ENCODE measurements at regions not wholly inside any gene's neighbourhood (a gene's known extent, or its start where the extent isn't known, plus 50 kb on each side); places are given as distances from the start of the nearest gene placed in this dataset.
"Not testable (repeated sequence)": the region's sequence is repeated elsewhere in the genome, so short reads cannot be mapped to it uniquely, and the experiment has no call there.

DNA sequence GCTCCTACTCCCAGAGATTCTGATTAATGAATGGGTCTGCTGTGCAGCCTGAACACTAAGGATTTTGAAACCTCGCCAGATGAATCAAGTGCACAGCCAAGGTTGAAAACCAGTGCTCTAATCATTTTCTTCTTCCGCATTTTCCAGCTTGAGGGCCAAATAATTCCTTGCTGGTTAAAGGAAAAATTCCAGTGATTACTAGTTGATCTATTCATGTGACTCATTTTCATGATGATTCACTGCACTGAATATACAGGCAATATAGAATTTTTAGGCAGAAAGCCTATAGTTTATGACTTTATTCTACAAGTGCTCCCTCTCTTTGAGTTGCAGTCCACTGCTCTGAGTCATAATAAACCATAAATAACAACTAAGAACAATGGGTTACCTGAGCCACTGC is 80.6 kb upstream of the PROKR2 start:
- no peaks in the 10 kb centered on the region for H3K4me1 Mint-ChIP-seq (ENCODE audit: low read depth)
- peaks cover 4% of the 10 kb centered on the region for H3K27me3 Mint-ChIP-seq (ENCODE audit: insufficient read depth)

DNA sequence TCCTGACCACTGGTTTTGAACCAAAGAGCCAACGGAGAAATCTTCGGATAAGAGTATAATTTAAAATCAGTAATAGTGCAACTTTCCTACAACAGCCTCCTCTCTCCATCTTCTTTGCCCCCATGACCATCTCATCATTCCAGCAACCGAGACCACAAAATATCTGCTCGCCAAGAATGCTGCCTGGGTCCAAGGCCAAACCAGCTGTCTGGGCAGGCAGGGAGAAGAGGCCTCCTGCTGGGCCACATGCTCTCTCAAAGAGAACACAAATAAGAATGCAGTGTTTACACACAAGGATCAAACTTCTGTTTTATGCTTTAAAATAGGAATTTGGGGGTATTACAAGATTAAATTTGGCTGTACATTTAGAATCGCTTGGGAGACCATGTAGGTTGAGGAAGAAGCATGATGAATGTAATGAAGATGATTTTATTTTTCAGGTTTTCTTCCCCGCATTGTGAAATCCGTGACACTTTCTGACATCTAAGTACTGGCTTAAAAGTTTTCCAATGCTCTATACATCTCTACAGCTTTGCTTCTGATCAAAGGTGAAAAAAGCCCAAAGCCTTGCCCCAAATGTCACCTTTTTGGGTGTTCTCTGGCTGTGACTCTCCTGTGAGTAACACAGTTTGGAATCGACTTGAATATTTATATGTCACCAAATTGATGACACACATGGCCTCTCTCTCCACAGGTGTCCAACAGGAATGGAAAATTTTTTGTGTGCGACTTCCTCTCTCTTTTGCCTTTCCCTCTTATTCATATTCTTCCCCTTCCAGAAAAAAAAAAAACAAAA is 79.4 kb upstream of the PROKR2 start:
- Mint-ChIP-seq H3K27me3 (ENCODE audit: insufficient read depth) (peaks cover 6% of the 10 kb centered on the region), H3K4me3 (no peak overlapping the region), H3K9me3 (no peaks in the 10 kb centered on the region), H3K36me3 (ENCODE audit: low read depth) (no peaks in the 10 kb centered on the region), H3K4me1 (ENCODE audit: low read depth) (no peaks in the 10 kb centered on the region), H3K27ac (no peak overlapping the region)
- TF ChIP-seq, protein P1, sequence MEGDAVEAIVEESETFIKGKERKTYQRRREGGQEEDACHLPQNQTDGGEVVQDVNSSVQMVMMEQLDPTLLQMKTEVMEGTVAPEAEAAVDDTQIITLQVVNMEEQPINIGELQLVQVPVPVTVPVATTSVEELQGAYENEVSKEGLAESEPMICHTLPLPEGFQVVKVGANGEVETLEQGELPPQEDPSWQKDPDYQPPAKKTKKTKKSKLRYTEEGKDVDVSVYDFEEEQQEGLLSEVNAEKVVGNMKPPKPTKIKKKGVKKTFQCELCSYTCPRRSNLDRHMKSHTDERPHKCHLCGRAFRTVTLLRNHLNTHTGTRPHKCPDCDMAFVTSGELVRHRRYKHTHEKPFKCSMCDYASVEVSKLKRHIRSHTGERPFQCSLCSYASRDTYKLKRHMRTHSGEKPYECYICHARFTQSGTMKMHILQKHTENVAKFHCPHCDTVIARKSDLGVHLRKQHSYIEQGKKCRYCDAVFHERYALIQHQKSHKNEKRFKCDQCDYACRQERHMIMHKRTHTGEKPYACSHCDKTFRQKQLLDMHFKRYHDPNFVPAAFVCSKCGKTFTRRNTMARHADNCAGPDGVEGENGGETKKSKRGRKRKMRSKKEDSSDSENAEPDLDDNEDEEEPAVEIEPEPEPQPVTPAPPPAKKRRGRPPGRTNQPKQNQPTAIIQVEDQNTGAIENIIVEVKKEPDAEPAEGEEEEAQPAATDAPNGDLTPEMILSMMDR (IDR thresholded peaks at IDR 0.05) = no peak
- no peak for DNase-seq

More for the DNA sequence above, 80.6 kb upstream of the PROKR2 start:
- no peak for DNase-seq
- H3K36me3 Mint-ChIP-seq (ENCODE audit: low read depth) = no peaks in the 10 kb centered on the region
- no peak overlapping the region for H3K27ac Mint-ChIP-seq
- no peaks in the 10 kb centered on the region for H3K9me3 Mint-ChIP-seq
- no peak overlapping the region for H3K4me3 Mint-ChIP-seq
- TF ChIP-seq, protein P1 (IDR thresholded peaks at IDR 0.05) = no peak

DNA sequence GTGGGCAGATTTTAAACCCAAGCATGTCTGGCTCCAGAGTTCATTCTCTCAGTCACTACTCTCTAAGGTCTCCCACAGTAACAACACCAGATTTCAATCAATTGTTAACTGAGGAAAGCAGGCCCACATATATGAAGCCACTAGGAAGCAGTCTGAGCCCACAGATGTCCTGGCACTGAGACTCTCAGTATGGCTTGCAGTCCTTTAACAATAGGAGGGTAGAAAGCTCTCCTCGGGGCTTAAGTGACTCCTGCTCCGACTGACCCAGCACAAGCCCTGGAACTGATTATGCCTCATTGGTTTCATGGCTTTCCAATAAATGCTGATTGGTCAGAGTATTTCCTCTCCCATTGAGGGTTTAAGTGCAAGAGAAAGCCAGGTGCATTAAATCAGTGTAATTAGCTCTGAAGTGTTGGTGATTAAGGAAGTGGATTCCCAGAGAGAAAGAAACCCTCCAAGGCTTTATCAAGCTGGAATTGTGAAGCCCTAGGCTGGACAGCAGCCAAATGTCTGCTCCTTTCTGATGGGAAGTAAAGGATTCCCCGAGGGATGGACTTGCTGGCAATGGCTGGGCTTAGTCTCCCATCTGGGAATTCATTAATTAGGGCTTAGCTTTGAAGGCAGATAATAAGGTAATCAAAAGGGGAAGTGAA is 76.6 kb upstream of the PROKR2 start:
- TF ChIP-seq, protein P1 (IDR thresholded peaks at IDR 0.05) = no peak
- H3K27ac Mint-ChIP-seq = no peak overlapping the region

DNA sequence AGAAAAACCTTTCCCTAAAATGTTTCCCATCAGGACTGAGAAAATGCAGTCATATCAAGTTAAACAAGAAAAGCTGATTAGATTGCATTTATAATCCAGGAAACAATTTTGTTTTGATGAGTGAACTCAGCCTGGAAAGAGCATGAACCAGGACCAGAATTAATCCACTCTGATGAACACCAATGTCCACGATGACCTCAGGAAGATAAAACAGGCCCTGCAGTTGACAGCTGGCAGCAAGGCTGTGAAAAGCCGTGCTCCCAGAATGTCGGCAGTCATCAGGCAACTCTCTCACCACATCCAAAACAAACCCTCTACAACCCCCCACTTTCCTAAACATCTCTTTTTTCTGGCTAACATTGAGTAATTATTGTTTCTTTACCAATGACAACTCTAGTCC is 74.0 kb upstream of the PROKR2 start:
- Mint-ChIP-seq H3K9me3 (no peaks in the 10 kb centered on the region), H3K36me3 (ENCODE audit: low read depth) (no peaks in the 10 kb centered on the region), H3K4me3 (no peak overlapping the region), H3K27ac (no peak overlapping the region), H3K27me3 (ENCODE audit: insufficient read depth) (peaks cover 7% of the 10 kb centered on the region), H3K4me1 (ENCODE audit: low read depth) (no peaks in the 10 kb centered on the region)
- TF ChIP-seq, protein P1 (IDR thresholded peaks at IDR 0.05) = no peak
- no peak for DNase-seq

More for the DNA sequence above, 76.6 kb upstream of the PROKR2 start:
- peaks cover 8% of the 10 kb centered on the region for H3K27me3 Mint-ChIP-seq (ENCODE audit: insufficient read depth)
- no peak for DNase-seq
- no peaks in the 10 kb centered on the region for H3K36me3 Mint-ChIP-seq (ENCODE audit: low read depth)
- no peak overlapping the region for H3K4me3 Mint-ChIP-seq
- no peaks in the 10 kb centered on the region for H3K9me3 Mint-ChIP-seq
- H3K4me1 Mint-ChIP-seq (ENCODE audit: low read depth) = no peaks in the 10 kb centered on the region

DNA sequence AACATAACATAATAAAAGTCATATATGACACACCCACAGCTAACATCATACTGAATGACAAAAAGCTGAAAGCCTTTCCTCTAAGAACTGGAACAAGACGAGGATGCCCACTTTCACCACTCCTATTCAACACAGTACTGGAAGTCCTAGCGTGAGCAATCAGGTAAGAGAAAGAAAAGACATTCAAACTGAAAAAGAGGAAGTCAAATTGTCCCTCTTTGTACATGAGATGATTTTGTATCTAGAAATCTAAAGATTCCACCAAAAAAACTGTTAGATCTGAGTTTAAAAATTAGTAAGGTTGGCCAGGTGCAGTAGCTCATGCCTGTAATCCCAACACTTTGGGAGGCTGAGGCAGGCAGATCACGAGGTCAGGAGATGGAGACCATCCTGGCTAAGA is 70.1 kb upstream of the PROKR2 start:
- not testable (repeated sequence) for H3K27me3 Mint-ChIP-seq (ENCODE audit: insufficient read depth); DNase-seq; H3K27ac Mint-ChIP-seq

DNA sequence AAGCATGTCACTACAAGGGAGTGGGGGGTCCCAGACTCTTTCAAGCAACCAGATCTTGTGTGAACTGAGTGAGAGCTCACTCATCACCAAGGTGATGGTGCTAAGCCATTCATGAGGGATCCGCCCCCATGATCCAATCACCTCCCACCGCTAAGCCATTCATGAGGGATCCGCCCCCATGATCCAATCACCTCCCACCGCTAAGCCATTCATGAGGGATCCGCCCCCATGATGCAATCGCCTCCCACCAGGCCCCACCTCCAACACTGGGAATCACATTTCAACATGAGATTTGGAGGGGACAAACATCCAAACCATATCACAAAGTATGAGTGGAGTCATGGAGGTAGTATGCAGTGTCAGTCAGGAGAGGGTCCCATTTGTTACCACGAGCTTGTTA is 64.8 kb upstream of the PROKR2 start:
- H3K9me3 Mint-ChIP-seq; H3K27me3 Mint-ChIP-seq (ENCODE audit: insufficient read depth); H3K36me3 Mint-ChIP-seq (ENCODE audit: low read depth); H3K4me3 Mint-ChIP-seq; H3K4me1 Mint-ChIP-seq (ENCODE audit: low read depth); H3K27ac Mint-ChIP-seq; DNase-seq: not testable (repeated sequence)

More for the DNA sequence above, 70.1 kb upstream of the PROKR2 start:
- H3K4me3 Mint-ChIP-seq; H3K4me1 Mint-ChIP-seq (ENCODE audit: low read depth); H3K36me3 Mint-ChIP-seq (ENCODE audit: low read depth); H3K9me3 Mint-ChIP-seq: not testable (repeated sequence)

Measured in HFFc6 (cell line).